PC-9 (cell line): ENCODE measurements at regions not wholly inside any gene's neighbourhood (a gene's known extent, or its start where the extent isn't known, plus 50 kb on each side); places are given as distances from the start of the nearest gene placed in this dataset.

Experiments
- CTCF ChIP-seq: fragments of 200-600 bp; sonication (generic); conservative IDR thresholded peaks from 2 replicates; pipeline ENCODE4 v1.6.1; 2017; ENCODE audit warnings: mixed run types, antibody characterized with exemption, mild to moderate bottlenecking, moderate library complexity
- EZH2 ChIP-seq: fragments of 200-600 bp; sonication (generic); IDR thresholded peaks from 2 replicates; pipeline ENCODE4 v1.8.0; 2017; ENCODE audit warnings: antibody characterized with exemption, low read depth

GRCh38 chr4:140244328-140244727, 90.3 kb upstream of the MAML3 start:
- TF ChIP-seq CTCF (no peak), EZH2 (no peak)
